BJ (cell line): ENCODE measurements at regions not wholly inside any gene's neighbourhood (a gene's known extent, or its start where the extent isn't known, plus 50 kb on each side); places are given as distances from the start of the nearest gene placed in this dataset.
A peak's percentile ranks its signal among the peaks of the same experiment; 100 is the strongest.

Source experiments
- CTCF ChIA-PET: fragments of 350-600 bp; formaldehyde crosslinking; extraction: SDS; loops from one replicate; lab custom pipeline; 2021; ENCODE audit warnings: antibody characterized with exemption, inconsistent platforms; lab: Yijun Ruan, JAX
- POLR2A ChIA-PET: fragments of 300-600 bp; sonication (Branson Sonifier 250); formaldehyde crosslinking; extraction: SDS; loops from one replicate; lab custom pipeline; 2021; ENCODE audit warnings: antibody characterized with exemption; lab: Charles Lee
- DNase-seq: peaks from one replicate; pipeline ENCODE4 v3.0.0-alpha.2; 2011; ENCODE audit warnings: low read depth
- H3K27me3 ChIP-seq: 2 replicates; pipeline ENCODE4 v1.6.0; 2011; ENCODE audit warnings: low read length; ENCODE audit not compliant: control insufficient read depth, insufficient read depth
- H3K36me3 ChIP-seq: 2 replicates; pipeline ENCODE4 v1.5.1; 2011; ENCODE audit warnings: low read length; ENCODE audit not compliant: control insufficient read depth, insufficient read depth
- H3K4me3 ChIP-seq: 2 replicates; pipeline ENCODE4 v1.5.1; 2011; ENCODE audit warnings: low read depth, mild to moderate bottlenecking, control low read depth, low read length
- TF ChIP-seq, protein P1 (sequence below): IDR thresholded peaks from 2 replicates; pipeline ENCODE4 v1.5.1; 2011; ENCODE audit warnings: low read depth, mild to moderate bottlenecking, control low read depth, inconsistent platforms, low read length, moderate library complexity; ENCODE audit not compliant: insufficient read depth

DNA sequence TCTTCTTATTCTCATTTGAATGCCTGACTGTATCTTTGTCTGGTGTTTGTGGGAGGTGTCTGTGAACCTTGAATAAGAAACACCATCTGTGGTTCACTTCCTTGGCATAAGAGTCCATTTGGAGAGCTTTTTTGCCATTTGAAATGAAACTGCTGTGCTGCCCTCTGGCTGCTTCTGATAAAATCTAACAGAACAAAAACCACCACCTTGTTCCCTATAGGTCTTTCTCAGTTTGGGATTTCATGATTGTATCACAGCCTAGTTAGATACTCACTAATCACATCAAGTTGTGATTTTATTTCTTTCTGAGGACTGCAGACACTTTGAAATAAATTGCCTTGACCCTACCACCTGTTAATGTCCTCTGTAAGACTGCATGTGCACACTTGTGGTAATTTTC, 102.7 kb upstream of the FAM13C start:
- H3K36me3 ChIP-seq = no peaks in the 10 kb centered on the region
- TF ChIP-seq, protein P1, sequence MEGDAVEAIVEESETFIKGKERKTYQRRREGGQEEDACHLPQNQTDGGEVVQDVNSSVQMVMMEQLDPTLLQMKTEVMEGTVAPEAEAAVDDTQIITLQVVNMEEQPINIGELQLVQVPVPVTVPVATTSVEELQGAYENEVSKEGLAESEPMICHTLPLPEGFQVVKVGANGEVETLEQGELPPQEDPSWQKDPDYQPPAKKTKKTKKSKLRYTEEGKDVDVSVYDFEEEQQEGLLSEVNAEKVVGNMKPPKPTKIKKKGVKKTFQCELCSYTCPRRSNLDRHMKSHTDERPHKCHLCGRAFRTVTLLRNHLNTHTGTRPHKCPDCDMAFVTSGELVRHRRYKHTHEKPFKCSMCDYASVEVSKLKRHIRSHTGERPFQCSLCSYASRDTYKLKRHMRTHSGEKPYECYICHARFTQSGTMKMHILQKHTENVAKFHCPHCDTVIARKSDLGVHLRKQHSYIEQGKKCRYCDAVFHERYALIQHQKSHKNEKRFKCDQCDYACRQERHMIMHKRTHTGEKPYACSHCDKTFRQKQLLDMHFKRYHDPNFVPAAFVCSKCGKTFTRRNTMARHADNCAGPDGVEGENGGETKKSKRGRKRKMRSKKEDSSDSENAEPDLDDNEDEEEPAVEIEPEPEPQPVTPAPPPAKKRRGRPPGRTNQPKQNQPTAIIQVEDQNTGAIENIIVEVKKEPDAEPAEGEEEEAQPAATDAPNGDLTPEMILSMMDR = peak; percentile 22; the same call in 1 of the 2 replicates
- no peak overlapping the region for H3K4me3 ChIP-seq
- ChIA-PET CTCF (interaction anchor here (0.6 to 2.1 kb wide), 4 partner anchors 21 to 233 kb away, joined by 3 to 6 read pairs (median 3); no protein-coding TSS in a partner anchor), POLR2A (no interaction called here)
- DNase-seq = no peak
- no peaks in the 10 kb centered on the region for H3K27me3 ChIP-seq

DNA sequence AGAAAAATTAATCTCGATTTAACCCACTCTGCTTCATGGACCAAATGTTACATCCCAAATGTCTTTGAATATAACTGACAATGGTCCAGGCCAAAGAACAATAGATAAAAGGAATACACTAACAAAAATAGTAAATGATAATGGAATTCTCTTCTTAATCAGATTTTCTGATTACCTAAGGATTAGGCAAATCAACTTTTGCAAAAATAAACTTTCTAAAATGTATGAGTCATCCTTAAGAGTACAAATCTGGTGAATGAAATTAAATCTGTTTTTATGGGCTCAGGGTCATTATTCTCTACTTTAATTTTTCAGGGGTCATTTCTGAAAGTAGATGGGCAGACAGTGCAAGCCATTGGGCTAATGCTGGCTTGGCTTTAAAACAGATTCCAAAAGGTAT, 102.1 kb upstream of the FAM13C start:
- TF ChIP-seq, protein P1 = no peak
- Histone ChIP-seq H3K36me3 (no peaks in the 10 kb centered on the region), H3K27me3 (no peaks in the 10 kb centered on the region), H3K4me3 (no peak overlapping the region)
- ChIA-PET POLR2A (no interaction called here), CTCF (interaction anchor here (0.6 to 2.1 kb wide), 3 partner anchors 21 to 225 kb away, joined by 3 to 6 read pairs (median 3); no protein-coding TSS in a partner anchor)
- DNase-seq = no peak

DNA sequence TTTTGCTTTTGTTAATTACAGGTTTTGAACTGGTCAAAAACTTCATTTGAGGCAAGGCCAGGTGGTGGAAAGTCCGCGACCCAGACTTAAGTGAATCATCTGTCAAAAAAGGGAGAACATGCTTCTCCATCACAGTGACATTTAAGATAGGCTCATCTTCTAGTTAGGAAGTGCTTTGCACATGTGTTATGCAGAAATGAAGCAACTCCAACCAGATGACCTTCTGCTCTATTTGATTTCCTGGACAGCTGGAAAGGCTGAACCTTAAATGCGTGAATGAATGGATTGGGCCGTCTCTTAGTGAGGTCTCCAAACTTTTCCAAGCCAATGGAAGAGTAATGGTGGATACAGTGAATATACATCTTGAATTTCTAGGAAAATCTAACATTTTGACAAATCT, 101.6 kb upstream of the FAM13C start:
- POLR2A ChIA-PET = no interaction called here
- no peak for DNase-seq
- Histone ChIP-seq H3K36me3 (no peaks in the 10 kb centered on the region), H3K4me3 (no peak overlapping the region), H3K27me3 (no peaks in the 10 kb centered on the region)
- TF ChIP-seq, protein P1 = no peak
- CTCF ChIA-PET = interaction anchor here (2.1 kb wide), 1 partner anchor 224 kb away, joined by 6 read pairs; no protein-coding TSS in a partner anchor

DNA sequence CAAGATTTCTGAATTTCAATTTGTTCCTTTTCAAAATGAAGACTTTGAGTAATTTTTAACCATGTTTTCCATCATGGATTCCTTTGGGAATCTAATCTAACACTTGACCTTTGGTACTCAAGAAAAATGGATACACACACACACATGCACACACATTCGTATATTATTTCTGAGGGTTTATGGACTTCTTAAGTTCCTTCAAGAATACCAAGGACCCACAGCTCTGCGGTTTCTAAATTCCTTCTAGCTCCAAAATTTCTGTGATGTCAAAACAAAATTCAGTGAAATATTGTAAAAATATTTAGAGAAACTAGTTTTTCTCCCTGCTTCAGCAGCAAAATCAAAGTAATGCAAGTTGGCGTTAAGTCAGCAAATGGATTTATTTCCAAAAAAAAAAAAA, 98.3 kb upstream of the FAM13C start:
- TF ChIP-seq, protein P1 = no peak
- no peaks in the 10 kb centered on the region for H3K27me3 ChIP-seq
- no peak overlapping the region for H3K4me3 ChIP-seq
- no peak for DNase-seq
- POLR2A ChIA-PET = no interaction called here
- CTCF ChIA-PET = no interaction called here
- H3K36me3 ChIP-seq = no peaks in the 10 kb centered on the region

DNA sequence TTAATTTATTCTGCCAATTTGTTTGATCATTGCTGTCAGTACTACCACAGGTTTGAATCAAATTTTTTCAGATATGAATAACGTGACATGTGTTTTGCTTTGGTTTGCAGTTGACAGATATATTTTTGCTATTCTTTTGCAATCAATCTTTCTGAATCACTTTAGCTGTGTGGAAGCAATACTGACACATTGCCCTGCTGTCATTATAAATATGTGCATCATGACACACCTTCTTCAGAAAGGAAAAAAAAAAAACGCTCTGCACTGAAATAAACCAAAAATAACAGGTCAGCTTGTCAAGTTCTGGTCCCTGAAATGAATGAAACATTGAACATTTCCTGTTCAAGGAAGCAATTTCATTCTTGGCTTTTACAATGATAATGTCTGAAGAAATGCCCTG, 93.8 kb upstream of the FAM13C start:
- H3K4me3 ChIP-seq = no peak overlapping the region
- ChIA-PET CTCF (no interaction called here), POLR2A (no interaction called here)
- no peaks in the 10 kb centered on the region for H3K27me3 ChIP-seq
- TF ChIP-seq, protein P1 = no peak
- no peaks in the 10 kb centered on the region for H3K36me3 ChIP-seq
- DNase-seq = no peak
